H1 (cell line): ENCODE measurements at regions not wholly inside any gene's neighbourhood (a gene's known extent, or its start where the extent isn't known, plus 50 kb on each side); places are given as distances from the start of the nearest gene placed in this dataset.

ENCODE experiments used
- CTCF ChIA-PET: fragments of 300-600 bp; sonication (Branson Sonifier 250); formaldehyde crosslinking; loops from one replicate; lab custom pipeline; 2021; ENCODE audit not compliant: partially characterized antibody; lab: Charles Lee
- POLR2A ChIA-PET: fragments of 300-600 bp; sonication (Branson Sonifier 250); formaldehyde crosslinking; loops from one replicate; lab custom pipeline; 2021; ENCODE audit warnings: inconsistent platforms; ENCODE audit not compliant: partially characterized antibody; lab: Charles Lee
- DNase-seq, 2 experiments: peaks; one replicate each; pipeline versions ENCODE4 v3.0.0 to v3.0.0-alpha.2; 2010 to 2022; ENCODE audit warnings: low spot score in 2 of 2, low read depth in 1 of 2, mixed read lengths in 1 of 2
- FAIRE-seq: peaks from 2 replicates; lab custom pipeline; 2011; peaks lifted over from hg19 to GRCh38; lab: Jason Lieb, UNC
- H2AFZ ChIP-seq: 2 replicates; pipeline ENCODE4 v1.8.1; 2012; ENCODE audit warnings: low read length, inconsistent platforms
- H2AK5ac ChIP-seq: 2 replicates; pipeline ENCODE4 v1.6.1; 2013; ENCODE audit warnings: low read depth, low read length
- H2BK120ac ChIP-seq: replicated peaks from 2 replicates; pipeline ENCODE3; 2013; ENCODE audit warnings: low read depth, low read length, inconsistent platforms
- H2BK12ac ChIP-seq: 2 replicates; pipeline ENCODE4 v1.6.1; 2013; ENCODE audit warnings: low read depth, low read length
- H2BK15ac ChIP-seq: 2 replicates; pipeline ENCODE4 v1.6.1; 2013; ENCODE audit warnings: low read length
- H2BK20ac ChIP-seq: 2 replicates; pipeline ENCODE4 v1.6.1; 2013; ENCODE audit warnings: low read length
- H2BK5ac ChIP-seq: 2 replicates; pipeline ENCODE4 v1.6.1; 2013; ENCODE audit warnings: low read depth, low read length
- H3K14ac ChIP-seq: 2 replicates; pipeline ENCODE4 v1.6.1; 2013; ENCODE audit warnings: inconsistent platforms; ENCODE audit not compliant: insufficient read length
- H3K18ac ChIP-seq: 2 replicates; pipeline ENCODE4 v1.6.1; 2013; ENCODE audit warnings: low read length; ENCODE audit errors: extremely low read depth
- H3K23ac ChIP-seq: 2 replicates; pipeline ENCODE4 v1.6.1; 2013; ENCODE audit warnings: inconsistent platforms; ENCODE audit not compliant: insufficient read length
- H3K23me2 ChIP-seq: 2 replicates; pipeline ENCODE4 v1.6.1; 2013; ENCODE audit warnings: low read depth, low read length
- H3K27ac ChIP-seq: 2 replicates; pipeline ENCODE4 v1.6.1; 2011; ENCODE audit warnings: low read depth, low read length, inconsistent platforms
- H3K27me3 ChIP-seq, 4 experiments: replicated peaks in 1 of 4; 1 replicate in 1 of 4; 2 replicates in 3 of 4; pipeline versions ENCODE4 v1.6.1 to v1.8.1; 2011 to 2013; ENCODE audit warnings: low read length in 3 of 4, mild to moderate bottlenecking in 3 of 4, inconsistent platforms in 2 of 4, mixed read lengths in 2 of 4, moderate library complexity in 1 of 4; ENCODE audit not compliant: control insufficient read depth in 3 of 4, insufficient read depth in 3 of 4; ENCODE audit errors: extremely low read depth in 1 of 4
- H3K36me3 ChIP-seq, 4 experiments: 2 replicates each; pipeline versions ENCODE4 v1.6.1 to v1.8.1; 2011 to 2013; ENCODE audit warnings: mild to moderate bottlenecking in 4 of 4, low read length in 3 of 4, moderate library complexity in 2 of 4, control low read depth in 1 of 4, inconsistent platforms in 1 of 4; ENCODE audit not compliant: insufficient read depth in 4 of 4, control insufficient read depth in 2 of 4
- H3K4ac ChIP-seq: replicated peaks from 2 replicates; pipeline ENCODE3; 2013; ENCODE audit warnings: low read length, low read depth, mixed read lengths, inconsistent platforms; ENCODE audit not compliant: insufficient read length
- H3K4me1 ChIP-seq, 4 experiments: replicated peaks in 1 of 4; 1 replicate in 1 of 4; 2 replicates in 3 of 4; pipeline versions ENCODE4 v1.6.1 to v1.8.1; 2011 to 2013; ENCODE audit warnings: low read length in 3 of 4, inconsistent platforms in 2 of 4, mixed read lengths in 1 of 4; ENCODE audit not compliant: insufficient read depth in 4 of 4, control insufficient read depth in 3 of 4
- H3K4me2 ChIP-seq, 2 experiments: 2 replicates each; pipeline versions ENCODE4 v1.6.1 to v1.8.1; 2011 to 2013; ENCODE audit warnings: low read depth in 2 of 2, low read length in 2 of 2, control low read depth in 1 of 2, inconsistent platforms in 1 of 2, mild to moderate bottlenecking in 1 of 2; ENCODE audit not compliant: insufficient read depth in 1 of 2
- H3K4me3 ChIP-seq, 4 experiments: fragments of 200-600, 300-600 bp in 1 of 4; sonication (generic), shearing (Covaris generic), sonication (Bioruptor Twin) in 1 of 4; 2 replicates each; pipeline versions ENCODE4 v1.5.1 to v1.8.1; 2011 to 2016; ENCODE audit warnings: low read length in 4 of 4, low read depth in 3 of 4, control low read depth in 2 of 4, inconsistent platforms in 2 of 4, mild to moderate bottlenecking in 2 of 4, mixed read lengths in 1 of 4, moderate library complexity in 1 of 4; ENCODE audit not compliant: insufficient read depth in 2 of 4; ENCODE audit errors: extremely low read depth in 1 of 4
- H3K56ac ChIP-seq: replicated peaks from 2 replicates; pipeline ENCODE3; 2013; ENCODE audit warnings: low read depth, mild to moderate bottlenecking, mixed read lengths, low read length, inconsistent platforms; ENCODE audit not compliant: insufficient read length
- H3K79me1 ChIP-seq: 2 replicates; pipeline ENCODE4 v1.6.1; 2013; ENCODE audit warnings: low read depth, low read length, control low read depth
- H3K79me2 ChIP-seq, 2 experiments: 2 replicates each; pipeline versions ENCODE4 v1.6.1 to v1.8.1; 2012 to 2013; ENCODE audit warnings: low read length in 2 of 2, mild to moderate bottlenecking in 2 of 2, inconsistent platforms in 1 of 2; ENCODE audit not compliant: insufficient read depth in 2 of 2, control insufficient read depth in 1 of 2
- H3K9ac ChIP-seq, 4 experiments: replicated peaks in 1 of 4; 1 replicate in 1 of 4; 2 replicates in 3 of 4; pipeline versions ENCODE4 v1.6.1 to v1.8.1; 2011 to 2013; ENCODE audit warnings: low read depth in 3 of 4, low read length in 3 of 4, control low read depth in 2 of 4, mild to moderate bottlenecking in 2 of 4, moderate library complexity in 2 of 4, inconsistent platforms in 1 of 4; ENCODE audit errors: extremely low read depth in 1 of 4
- H3K9me3 ChIP-seq, 2 experiments: 2 replicates each; pipeline versions ENCODE4 v1.6.1 to v1.8.1; 2012 to 2013; ENCODE audit warnings: mild to moderate bottlenecking in 2 of 2, moderate library complexity in 2 of 2, control low read depth in 1 of 2, inconsistent platforms in 1 of 2, low read depth in 1 of 2, low read length in 1 of 2, mixed read lengths in 1 of 2; ENCODE audit not compliant: insufficient read depth in 2 of 2
- H4K20me1 ChIP-seq, 2 experiments: replicated peaks in 1 of 2; 2 replicates each; pipeline versions ENCODE3 to v1.8.1; 2011 to 2013; ENCODE audit warnings: inconsistent platforms in 2 of 2, low read length in 2 of 2, mild to moderate bottlenecking in 1 of 2; ENCODE audit not compliant: insufficient read depth in 2 of 2, control insufficient read depth in 1 of 2
- H4K5ac ChIP-seq: 2 replicates; pipeline ENCODE4 v1.6.1; 2013; ENCODE audit warnings: low read length, low read depth, mixed read lengths, inconsistent platforms; ENCODE audit not compliant: insufficient read length
- H4K8ac ChIP-seq: 2 replicates; pipeline ENCODE4 v1.8.0; 2013; ENCODE audit warnings: mild to moderate bottlenecking, moderate library complexity, low read length, inconsistent platforms; ENCODE audit not compliant: insufficient read depth; ENCODE audit errors: extremely low read depth
- H4K91ac ChIP-seq: replicated peaks from 2 replicates; pipeline ENCODE3; 2013; ENCODE audit warnings: low read length, mixed read lengths, inconsistent platforms; ENCODE audit not compliant: insufficient read length
- ASH2L ChIP-seq: fragments of 200-600, 300-600 bp; sonication (generic); IDR thresholded peaks from one replicate; pipeline ENCODE4 v1.7.1; 2017; ENCODE audit warnings: low read length
- BRCA1 ChIP-seq: IDR thresholded peaks from 2 replicates; pipeline ENCODE4 v1.6.1; 2012; ENCODE audit warnings: low read depth, low read length, improper control_type of control experiment
- CTCF ChIP-seq, 3 experiments: IDR thresholded peaks; 1 replicate in 2 of 3; 2 replicates in 1 of 3; pipeline versions ENCODE4 v1.5.1 to v1.6.1; 2011; ENCODE audit warnings: low read length in 3 of 3, mild to moderate bottlenecking in 3 of 3, inconsistent platforms in 2 of 3, low read depth in 1 of 3, moderate library complexity in 1 of 3; ENCODE audit not compliant: insufficient read depth in 1 of 3; ENCODE audit errors: control extremely low read depth in 1 of 3
- MAX ChIP-seq: IDR thresholded peaks from 2 replicates; pipeline ENCODE4 v1.6.1; 2012; ENCODE audit warnings: inconsistent platforms
- NRF1 ChIP-seq: IDR thresholded peaks from 2 replicates; pipeline ENCODE4 v1.6.1; 2011; ENCODE audit warnings: mild to moderate bottlenecking, low read depth, low read length, improper control_type of control experiment
- POU5F1 ChIP-seq: IDR thresholded peaks from 2 replicates; pipeline ENCODE4 v1.6.1; 2011; ENCODE audit warnings: low read depth, mild to moderate bottlenecking, low read length, moderate library complexity
- RBBP5 ChIP-seq: IDR thresholded peaks from 2 replicates; pipeline ENCODE4 v1.7.1; 2012; ENCODE audit warnings: low read depth, mild to moderate bottlenecking, inconsistent platforms, low read length, moderate library complexity, borderline replicate concordance
- RXRA ChIP-seq: IDR thresholded peaks from 2 replicates; pipeline ENCODE4 v1.6.1; 2011; ENCODE audit warnings: low read depth, mild to moderate bottlenecking, low read length, moderate library complexity; ENCODE audit not compliant: insufficient read depth
- TCF12 ChIP-seq: IDR thresholded peaks from 2 replicates; pipeline ENCODE4 v1.6.1; 2011; ENCODE audit warnings: low read depth, mild to moderate bottlenecking, low read length
- USF2 ChIP-seq: IDR thresholded peaks from 2 replicates; pipeline ENCODE4 v1.6.1; 2011; ENCODE audit warnings: low read length, improper control_type of control experiment
- WGBS, 2 experiments: shearing (Covaris generic) in 1 of 2; methylation state at CpG; one replicate each; pipeline versions ENCODE4 v1.1.6 to v1.1.7; 2013 to 2015; ENCODE audit warnings: low lambda C conversion rate in 2 of 2, mixed read lengths in 2 of 2, inconsistent platforms in 1 of 2, low coverage in 1 of 2, missing lambda C conversion rate in 1 of 2; ENCODE audit not compliant: insufficient replicate concordance in 2 of 2, insufficient coverage in 1 of 2, insufficient read length in 1 of 2; ENCODE audit errors: extremely low coverage in 1 of 2, missing lambda C conversion rate in 1 of 2; 5-methylcytosine and 5-hydroxymethylcytosine counted together

- Histone ChIP-seq H3K79me2 (no peaks in the 10 kb centered on the region), H3K4me1 (no peaks in the 10 kb centered on the region), H2BK15ac (no peak overlapping the region), H4K5ac (no peak overlapping the region), H3K4me3 (no peak overlapping the region), H3K79me1 (no peaks in the 10 kb centered on the region), H3K9ac (no peak overlapping the region), H2BK120ac (no peak overlapping the region), H3K9me3 (no peaks in the 10 kb centered on the region), H3K23ac (no peak overlapping the region), H2BK20ac (no peak overlapping the region), H3K27me3 (no peaks in the 10 kb centered on the region), H3K4ac (no peak overlapping the region), H3K36me3 (no peaks in the 10 kb centered on the region), H2AK5ac (no peak overlapping the region), H2AFZ (no peak overlapping the region; the same call in 1 of the 2 replicates), H3K4me2 (no peak overlapping the region), H2BK5ac (no peak overlapping the region), H3K56ac (no peak overlapping the region), H4K20me1 (no peaks in the 10 kb centered on the region), H3K14ac (no peak overlapping the region), H2BK12ac (no peak overlapping the region), H4K8ac (no peak overlapping the region), H3K18ac (no peak overlapping the region), H3K23me2 (no peaks in the 10 kb centered on the region), H4K91ac (no peak overlapping the region), H3K27ac (no peak overlapping the region)
- DNase-seq (no peak), FAIRE-seq (no peak)
- TF ChIP-seq MAX, result no peak
- no peak for TF ChIP-seq NRF1
- no peak for TF ChIP-seq USF2
- no peak for TF ChIP-seq BRCA1
- TF ChIP-seq RXRA, result no peak
- no peak for TF ChIP-seq RBBP5
- TF ChIP-seq POU5F1, result no peak
- TF ChIP-seq ASH2L, result no peak
- no peak for TF ChIP-seq CTCF (IDR thresholded peaks at IDR 0.05; ENCODE audit: control extremely low read depth in 1 of 3, insufficient read depth in 1 of 3, low read depth in 1 of 3, low read length in 3 of 3)
- TF ChIP-seq TCF12, result no peak
- CTCF ChIA-PET, result interaction anchor here (0.6 kb wide), 1 partner anchor 77 kb away, joined by 3 read pairs; no protein-coding TSS in a partner anchor
- 91% methylated on average over 1 of the region's 1 CpG; no CpG with 5 or more reads in 1 of the 2 experiments for WGBS, 2 experiments
- POLR2A ChIA-PET, result no interaction called here
Observed at GRCh38 chr3:180408654-180409053, 193.3 kb upstream of the TTC14 start.
